Hematopoietic multipotent progenitor cell (in vitro differentiated cells): ENCODE measurements at regions not wholly inside any gene's neighbourhood (a gene's known extent, or its start where the extent isn't known, plus 50 kb on each side); places are given as distances from the start of the nearest gene placed in this dataset.
"Not testable (repeated sequence)": the region's sequence is repeated elsewhere in the genome, so short reads cannot be mapped to it uniquely, and the experiment has no call there.

ENCODE experiments used
- DNase-seq, 3 donors: peaks; one replicate each; pipeline ENCODE4 v3.0.0-alpha.2; 2011 to 2015; ENCODE audit warnings: low read depth in 2 of 3, low spot score in 2 of 3

GRCh38 chr10:3942937-3943489, 158.0 kb upstream of the KLF6 start:
- DNase-seq = no peak

GRCh38 chr10:3941676-3942075, 156.7 kb upstream of the KLF6 start:
- no peak for DNase-seq

GRCh38 chr10:3936422-3937040, 151.5 kb upstream of the KLF6 start:
- no peak for DNase-seq

GRCh38 chr10:3935933-3936359, 150.9 kb upstream of the KLF6 start:
- no peak for DNase-seq

GRCh38 chr10:3935141-3935540, 150.1 kb upstream of the KLF6 start:
- no peak for DNase-seq

GRCh38 chr10:3933733-3934132, 148.7 kb upstream of the KLF6 start:
- DNase-seq = no peak

- no peak for DNase-seq
Measured at GRCh38 chr10:3932597-3933375, 147.8 kb upstream of the KLF6 start.

- DNase-seq = no peak
Measured at GRCh38 chr10:3931901-3932300, 146.9 kb upstream of the KLF6 start.

GRCh38 chr10:3931224-3931623, 146.2 kb upstream of the KLF6 start:
- no peak for DNase-seq

GRCh38 chr10:3928569-3928968, 143.6 kb upstream of the KLF6 start:
- no peak for DNase-seq

- no peak for DNase-seq
Measured at GRCh38 chr10:3928078-3928477, 143.1 kb upstream of the KLF6 start.

GRCh38 chr10:3926675-3927525, 141.9 kb upstream of the KLF6 start:
- DNase-seq = no peak

- DNase-seq = no peak
Measured at GRCh38 chr10:3926258-3926657, 141.2 kb upstream of the KLF6 start.

- no peak for DNase-seq
Measured at GRCh38 chr10:3925184-3925583, 140.2 kb upstream of the KLF6 start.

GRCh38 chr10:3924344-3924743, 139.3 kb upstream of the KLF6 start:
- no peak for DNase-seq

GRCh38 chr10:3923033-3923432, 138.0 kb upstream of the KLF6 start:
- DNase-seq = no peak

GRCh38 chr10:3919709-3920308, 134.8 kb upstream of the KLF6 start:
- no peak for DNase-seq

- not testable (repeated sequence) for DNase-seq
Measured at GRCh38 chr10:3917392-3917791, 132.4 kb upstream of the KLF6 start.

- DNase-seq = no peak
Measured at GRCh38 chr10:3914733-3915132, 129.7 kb upstream of the KLF6 start.

- DNase-seq = no peak
Measured at GRCh38 chr10:3911713-3912442, 126.9 kb upstream of the KLF6 start.
